GM18511 (cell line): ENCODE measurements at regions not wholly inside any gene's neighbourhood (a gene's known extent, or its start where the extent isn't known, plus 50 kb on each side); places are given as distances from the start of the nearest gene placed in this dataset.

Experiments
- ATAC-seq: cut with Tn5 transposase; IDR thresholded peaks from one replicate; pipeline ENCODE4 v1.9.1; 2021; ENCODE audit warnings: mild to moderate bottlenecking, moderate library complexity; ENCODE audit not compliant: unreplicated experiment

GRCh38 chr20:51104960-51105920 is 82.3 kb upstream of the KCNG1 start:
- no peak for ATAC-seq

DNA sequence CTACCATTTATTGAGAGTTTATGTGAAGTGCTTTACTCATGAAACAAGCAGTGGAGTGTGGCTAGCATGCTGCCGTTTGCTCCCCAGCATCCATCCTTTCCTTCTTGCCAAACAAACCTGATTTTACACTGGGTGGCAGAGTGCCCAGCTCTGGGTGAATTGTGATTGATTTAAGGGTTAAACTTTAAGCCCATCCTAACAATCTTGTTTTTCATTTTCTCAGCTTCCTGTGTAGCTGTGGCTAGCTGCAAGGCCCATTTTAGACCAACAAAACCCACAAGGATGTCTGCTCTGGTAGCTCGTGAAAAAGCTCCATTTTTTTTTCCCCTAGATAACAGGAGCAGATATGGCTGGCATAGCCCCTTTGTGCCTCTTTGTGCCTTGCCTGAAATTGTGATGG is 77.7 kb upstream of the KCNG1 start:
- ATAC-seq, result no peak

DNA sequence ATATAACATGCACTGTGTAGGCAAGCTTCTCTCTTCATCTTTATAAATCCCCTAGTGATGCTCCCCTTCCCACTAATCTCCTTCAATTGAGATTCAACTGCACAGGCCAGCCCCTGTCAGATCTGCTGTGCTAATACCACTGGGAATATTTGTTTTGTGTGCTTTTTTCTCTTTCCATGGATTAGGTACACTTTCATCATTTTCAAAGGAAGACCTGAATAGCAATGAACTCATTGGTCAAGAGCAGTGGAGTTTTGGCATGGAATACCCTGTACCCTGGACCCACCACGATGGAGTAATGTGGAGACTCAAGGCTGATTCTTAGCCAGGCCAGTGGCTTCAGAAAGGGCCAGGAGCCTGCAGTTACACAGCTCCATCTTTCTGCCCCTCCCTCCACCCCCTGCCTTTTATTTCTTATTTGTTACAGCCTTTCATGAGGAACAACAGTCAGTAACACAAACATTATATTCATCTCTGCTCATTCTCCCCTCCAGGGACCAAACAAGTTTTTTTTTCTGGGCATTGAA is 75.4 kb upstream of the KCNG1 start:
- no peak for ATAC-seq

GRCh38 chr20:51097351-51098120 is 74.6 kb upstream of the KCNG1 start:
- no peak for ATAC-seq

DNA sequence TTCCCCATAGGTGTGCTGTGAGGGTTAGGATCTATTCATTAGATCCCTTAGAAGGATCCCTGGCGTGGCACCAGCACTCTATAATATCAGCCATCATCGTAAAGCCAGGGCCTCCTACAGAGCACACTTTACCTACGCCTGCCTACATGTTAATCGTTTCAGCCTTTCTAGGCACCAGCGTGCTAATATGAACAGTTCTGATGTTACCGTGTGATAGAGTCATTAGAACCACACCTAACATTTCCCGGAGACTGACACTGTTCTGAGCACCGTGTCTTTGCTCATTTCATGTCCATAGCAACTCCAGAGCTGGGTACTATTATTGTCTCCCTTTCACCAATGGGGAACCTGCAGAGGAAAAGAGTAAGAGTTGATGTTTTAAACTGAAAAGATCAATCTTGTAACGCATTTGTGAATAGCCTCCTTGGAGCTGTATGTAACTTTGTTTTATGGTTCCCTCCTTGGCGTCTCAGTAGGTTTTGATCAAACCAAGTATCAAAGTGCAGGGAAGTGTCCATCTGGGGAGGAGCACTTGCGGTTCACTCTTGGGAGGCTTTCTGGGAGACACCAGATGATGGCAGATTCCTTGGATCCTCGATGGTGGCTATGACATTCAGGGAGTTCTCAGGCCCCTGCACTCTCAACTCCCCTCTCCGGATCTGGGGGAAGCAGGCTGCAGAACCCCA is 73.8 kb upstream of the KCNG1 start:
- ATAC-seq, result no peak

DNA sequence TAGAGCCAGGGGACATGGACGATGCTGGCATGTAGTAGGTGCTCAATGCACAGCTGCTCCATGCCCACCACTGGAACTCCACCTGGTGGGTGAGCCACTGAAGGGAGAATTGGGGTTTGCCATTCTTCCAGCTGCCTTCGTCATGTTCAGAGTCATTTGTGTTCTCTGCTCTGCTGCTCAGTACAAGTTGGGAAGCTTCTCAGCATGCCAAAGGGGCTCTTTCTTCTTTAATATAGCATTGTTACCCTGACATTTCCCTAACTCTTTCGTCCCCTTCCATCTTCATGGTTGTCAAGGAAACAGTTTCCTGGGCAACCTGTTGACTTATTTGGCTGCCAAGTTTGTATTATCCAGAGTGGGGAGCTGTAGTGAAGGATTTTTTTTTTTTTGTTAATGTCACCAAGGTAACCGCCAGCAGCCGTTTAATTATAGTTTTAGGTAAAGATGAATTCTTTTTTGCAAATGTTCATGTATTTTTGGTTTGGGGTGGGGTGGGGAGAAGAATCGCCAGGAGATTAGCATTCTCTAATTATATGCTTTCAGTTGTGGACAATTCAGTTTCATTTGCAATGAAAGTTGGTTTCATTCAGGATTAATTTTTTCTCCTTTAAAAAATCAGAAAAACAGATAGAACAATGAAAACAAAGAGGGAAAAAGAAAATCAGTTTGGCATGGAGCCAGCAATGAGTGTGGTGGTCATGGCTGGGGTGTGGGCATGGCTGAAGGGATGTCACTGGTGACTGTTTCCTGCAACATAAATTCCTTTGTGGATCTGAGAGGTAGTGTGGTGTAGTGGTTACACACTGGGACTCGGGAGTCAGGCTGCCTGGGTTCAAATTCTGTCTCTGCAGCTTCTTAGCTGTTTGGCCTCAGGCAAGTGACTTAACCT is 73.0 kb upstream of the KCNG1 start:
- no peak for ATAC-seq

GRCh38 chr20:51094221-51094620 is 71.3 kb upstream of the KCNG1 start:
- ATAC-seq, result no peak

GRCh38 chr20:51093240-51093763 is 70.4 kb upstream of the KCNG1 start:
- ATAC-seq, result no peak

GRCh38 chr20:51092338-51092737 is 69.4 kb upstream of the KCNG1 start:
- no peak for ATAC-seq

DNA sequence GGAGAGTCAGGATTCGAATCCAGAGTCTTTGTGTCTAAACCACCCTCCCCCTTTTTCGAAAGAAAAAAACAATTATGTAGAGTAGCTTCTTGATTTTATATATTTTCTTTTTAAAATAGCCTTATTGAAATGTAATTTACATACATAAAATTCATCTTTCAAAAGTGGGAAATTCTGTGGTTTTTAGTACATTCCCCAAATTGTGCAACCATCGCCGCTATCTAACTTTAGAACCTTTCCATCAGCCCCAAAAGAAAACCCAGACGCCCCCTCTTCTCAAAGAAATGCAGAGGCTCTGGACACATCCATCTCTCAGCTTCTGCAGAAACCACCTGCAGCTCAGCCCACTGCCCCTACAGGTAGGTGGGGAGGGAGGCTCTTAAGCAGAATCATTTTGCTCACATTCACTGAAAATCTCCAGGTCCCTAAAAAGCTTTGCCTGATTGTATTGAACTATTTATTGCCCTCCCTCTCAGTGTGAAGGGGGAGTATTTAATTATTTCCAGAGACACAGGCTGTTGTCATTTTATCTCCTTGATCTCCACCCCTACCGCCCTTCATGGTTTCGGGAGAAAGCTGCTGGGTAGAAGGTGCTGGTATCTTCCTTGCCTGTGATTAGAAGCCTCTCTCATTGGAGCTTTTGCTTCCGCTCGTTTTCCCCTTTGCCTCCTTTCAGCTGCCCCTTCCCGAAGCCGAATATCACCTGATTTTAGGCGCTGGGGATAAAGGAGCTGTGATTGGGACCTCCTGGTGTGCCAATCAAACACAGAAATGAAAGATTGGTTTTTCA is 68.7 kb upstream of the KCNG1 start:
- ATAC-seq, result no peak

DNA sequence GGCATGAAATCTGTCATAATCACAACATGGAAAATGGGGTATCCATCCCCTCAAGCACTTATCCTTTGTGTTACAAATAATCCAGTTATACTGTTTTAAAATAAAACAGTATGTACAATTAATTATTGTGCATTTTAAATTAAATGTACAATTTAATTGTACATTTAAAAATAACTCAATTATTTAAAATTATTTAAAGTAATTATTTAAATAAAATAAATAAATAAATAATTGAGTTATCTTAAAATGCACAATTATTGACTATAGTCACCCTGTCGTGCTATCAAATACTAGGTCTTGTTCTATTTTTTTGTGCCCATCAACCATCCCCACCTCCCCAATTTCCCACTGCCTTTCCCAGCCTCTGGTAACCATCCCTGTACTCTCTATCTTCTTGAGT is 66.9 kb upstream of the KCNG1 start:
- ATAC-seq, result no peak

DNA sequence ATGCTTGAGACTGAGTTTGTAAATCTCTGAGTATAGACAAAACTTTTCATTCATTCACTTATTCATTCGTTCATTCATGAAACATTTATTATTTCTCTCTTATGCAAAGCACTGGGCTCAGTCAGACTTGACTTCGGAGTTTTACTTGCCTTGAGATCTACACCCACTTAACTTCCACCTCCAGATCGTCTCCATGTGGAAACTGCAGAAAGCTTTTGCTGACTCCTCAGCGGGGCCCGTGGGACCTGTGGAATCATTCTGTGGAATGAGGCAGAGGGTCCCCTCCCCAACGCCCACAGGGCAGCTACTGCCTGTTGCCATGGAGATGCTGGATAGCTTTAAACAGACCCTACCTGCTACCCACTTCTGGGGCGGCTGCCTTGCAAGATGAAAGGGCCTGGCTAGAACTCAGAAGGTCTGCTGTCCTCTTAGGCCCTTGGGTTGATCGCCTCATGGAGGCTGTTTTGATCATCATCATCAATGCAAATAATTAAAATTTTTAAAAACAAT is 66.4 kb upstream of the KCNG1 start:
- no peak for ATAC-seq

GRCh38 chr20:51087266-51087665 is 64.4 kb upstream of the KCNG1 start:
- no peak for ATAC-seq

DNA sequence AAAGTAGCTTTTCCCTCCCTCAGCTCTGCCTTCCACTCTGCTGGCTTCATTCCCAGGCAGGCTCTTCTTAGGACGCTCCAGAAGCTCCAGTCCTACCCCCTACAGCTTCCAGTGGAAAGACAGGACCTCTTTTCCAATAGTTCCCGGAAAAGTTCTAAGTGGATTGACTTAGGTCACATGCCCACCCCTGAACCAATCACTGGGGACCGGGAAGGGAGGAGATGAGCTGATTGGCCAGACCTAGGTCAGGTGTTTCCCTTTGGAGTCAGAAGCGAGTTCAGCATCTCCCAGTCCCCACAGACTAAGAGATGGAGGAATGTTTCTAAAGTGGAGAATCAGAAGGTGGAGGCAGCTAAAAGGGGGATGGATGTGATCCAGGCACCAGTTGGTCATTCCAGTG is 62.9 kb upstream of the KCNG1 start:
- no peak for ATAC-seq

DNA sequence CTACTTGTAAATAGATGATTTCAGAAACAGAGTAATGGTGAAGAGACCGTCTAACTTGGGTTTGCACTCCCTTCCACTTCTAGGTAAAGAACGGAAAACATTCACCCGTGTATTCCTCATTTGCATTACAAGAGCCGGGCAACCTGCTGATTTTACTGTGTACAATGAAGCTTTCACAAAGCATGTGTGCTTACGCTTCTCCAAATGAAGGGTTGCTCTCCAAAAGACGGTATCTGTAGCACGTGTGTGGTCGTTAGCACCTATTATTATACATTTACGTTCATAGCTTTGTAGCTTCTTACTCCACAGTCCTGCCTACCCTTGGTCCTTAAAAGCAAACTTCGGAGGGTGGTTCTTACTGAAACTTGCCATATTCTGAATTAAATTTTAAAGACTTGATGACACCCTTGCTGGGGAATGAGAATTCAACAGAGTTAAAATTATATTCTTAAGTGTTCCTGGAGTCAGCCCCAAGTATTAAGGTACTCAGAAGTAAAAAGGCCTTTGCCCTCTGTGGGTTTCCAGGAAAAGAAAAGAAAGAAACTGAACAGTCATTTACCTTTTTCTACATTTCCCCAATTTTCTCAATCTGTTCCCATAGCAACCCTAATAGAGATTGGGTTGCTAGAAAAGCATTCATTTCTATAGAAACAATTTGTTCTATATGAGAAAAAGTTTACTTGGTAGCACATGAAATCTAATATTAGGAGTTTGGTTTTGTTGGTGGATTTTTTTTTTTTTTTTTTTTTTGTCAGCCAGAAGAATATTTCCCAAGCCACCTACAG is 61.9 kb upstream of the KCNG1 start:
- ATAC-seq, result no peak

DNA sequence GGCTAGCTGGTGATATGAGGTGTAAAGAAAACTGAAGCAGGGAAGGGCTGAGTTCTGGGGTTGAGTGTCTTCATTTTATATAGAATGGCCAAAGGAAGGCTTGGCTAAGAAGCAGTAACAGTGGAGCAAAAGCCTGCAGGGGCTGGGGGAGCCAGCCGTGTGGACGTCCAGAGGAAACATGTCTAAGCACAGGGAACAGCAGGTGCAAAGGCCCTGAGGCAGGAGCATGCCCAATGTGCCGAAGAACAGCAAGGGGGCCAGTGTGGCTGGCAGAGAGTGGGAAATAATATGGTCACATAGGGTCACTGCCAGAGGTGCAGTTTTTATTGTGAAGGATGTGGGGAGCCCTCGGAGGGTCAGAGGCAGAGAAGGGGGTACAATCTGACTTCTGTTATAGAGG is 60.5 kb upstream of the KCNG1 start:
- no peak for ATAC-seq

- no peak for ATAC-seq
Observed at GRCh38 chr20:51082988-51083387, 60.1 kb upstream of the KCNG1 start.

GRCh38 chr20:51080516-51080915 is 57.6 kb upstream of the KCNG1 start:
- no peak for ATAC-seq
